ENCODE measurements at regions not wholly inside any gene's neighbourhood (a gene's known extent, or its start where the extent isn't known, plus 50 kb on each side); places are given as distances from the start of the nearest gene placed in this dataset.
A peak's percentile ranks its signal among the peaks of the same experiment; 100 is the strongest.

- CTCF ChIA-PET (ENCODE audit: partially characterized antibody), result no interaction called here
- H2BK12ac ChIP-seq (ENCODE audit: low read depth, low read length), result no peak overlapping the region
- H2BK5ac ChIP-seq (ENCODE audit: low read depth, low read length), result no peak overlapping the region
- H4K5ac ChIP-seq (ENCODE audit: insufficient read length, low read depth, low read length), result no peak overlapping the region
- no peak overlapping the region for H3K27ac ChIP-seq (ENCODE audit: low read depth, low read length)
- no peaks in the 10 kb centered on the region for H3K4me1 ChIP-seq (replicated peaks in 1 of 4; ENCODE audit: control insufficient read depth in 3 of 4, insufficient read depth in 4 of 4, low read length in 3 of 4)
- no peaks in the 10 kb centered on the region for H3K9me3 ChIP-seq (ENCODE audit: insufficient read depth in 2 of 2, low read depth in 1 of 2, low read length in 1 of 2)
- no peak for FAIRE-seq
- no peak for DNase-seq (ENCODE audit: low read depth in 1 of 2, low spot score in 2 of 2)
- no peak overlapping the region for H3K14ac ChIP-seq (ENCODE audit: insufficient read length)
- H3K79me1 ChIP-seq (ENCODE audit: low read depth, low read length), result no peaks in the 10 kb centered on the region
- H4K20me1 ChIP-seq (replicated peaks in 1 of 2; ENCODE audit: control insufficient read depth in 1 of 2, insufficient read depth in 2 of 2, low read length in 2 of 2), result no peaks in the 10 kb centered on the region
- no peak overlapping the region for H3K9ac ChIP-seq (replicated peaks in 1 of 4; ENCODE audit: extremely low read depth in 1 of 4, low read depth in 3 of 4, low read length in 3 of 4)
- H2BK15ac ChIP-seq (ENCODE audit: low read length), result no peak overlapping the region
- no peak overlapping the region for H2BK120ac ChIP-seq (replicated peaks; ENCODE audit: low read depth, low read length)
- no peak overlapping the region for H3K4me2 ChIP-seq (ENCODE audit: insufficient read depth in 1 of 2, low read depth in 2 of 2, low read length in 2 of 2)
- no peak for TF ChIP-seq EGR1 (IDR thresholded peaks at IDR 0.05; ENCODE audit: borderline replicate concordance, low read depth, low read length)
- peak; percentile 41; the same call in 1 of the 2 replicates for TF ChIP-seq MAFK (IDR thresholded peaks at IDR 0.05; ENCODE audit: low read depth, low read length)
- H3K27me3 ChIP-seq (replicated peaks in 1 of 4; ENCODE audit: control insufficient read depth in 3 of 4, extremely low read depth in 1 of 4, insufficient read depth in 3 of 4, low read length in 3 of 4), result no peaks in the 10 kb centered on the region
- POLR2A ChIA-PET (ENCODE audit: partially characterized antibody), result no interaction called here
- H3K23me2 ChIP-seq (ENCODE audit: low read depth, low read length), result no peaks in the 10 kb centered on the region
- no peaks in the 10 kb centered on the region for H3K79me2 ChIP-seq (ENCODE audit: control insufficient read depth in 1 of 2, insufficient read depth in 2 of 2, low read length in 2 of 2)
- no peaks in the 10 kb centered on the region for H3K36me3 ChIP-seq (ENCODE audit: control insufficient read depth in 2 of 4, insufficient read depth in 4 of 4, low read length in 3 of 4)
- no peak overlapping the region for H4K8ac ChIP-seq (ENCODE audit: extremely low read depth, insufficient read depth, low read length)
- no peak overlapping the region for H3K18ac ChIP-seq (ENCODE audit: extremely low read depth, low read length)
- no peak overlapping the region for H3K23ac ChIP-seq (ENCODE audit: insufficient read length)
- no peak overlapping the region for H2AFZ ChIP-seq (ENCODE audit: low read length)
- H3K4ac ChIP-seq (replicated peaks; ENCODE audit: insufficient read length, low read depth, low read length), result no peak overlapping the region
- WGBS, 2 experiments (ENCODE audit: extremely low coverage in 1 of 2, insufficient coverage in 1 of 2, insufficient read length in 1 of 2, insufficient replicate concordance in 2 of 2, low coverage in 1 of 2, low lambda C conversion rate in 2 of 2, missing lambda C conversion rate in 1 of 2), result 94% methylated on average over 2 of the region's 2 CpGs; no CpG with 5 or more reads in 1 of the 2 experiments
- H2BK20ac ChIP-seq (ENCODE audit: low read length), result no peak overlapping the region
- H4K91ac ChIP-seq (replicated peaks; ENCODE audit: insufficient read length, low read length), result no peak overlapping the region
- H2AK5ac ChIP-seq (ENCODE audit: low read depth, low read length), result no peak overlapping the region
- H3K4me3 ChIP-seq (ENCODE audit: extremely low read depth in 1 of 4, insufficient read depth in 2 of 4, low read depth in 3 of 4, low read length in 4 of 4), result no peak overlapping the region
- no peak overlapping the region for H3K56ac ChIP-seq (replicated peaks; ENCODE audit: insufficient read length, low read depth, low read length)
Measured at GRCh38 chrX:17285983-17286382, 89.0 kb upstream of the NHS start.

Data from H1 (cell line).